ENCODE measurements at regions not wholly inside any gene's neighbourhood (a gene's known extent, or its start where the extent isn't known, plus 50 kb on each side); places are given as distances from the start of the nearest gene placed in this dataset.
"Not testable (repeated sequence)": the region's sequence is repeated elsewhere in the genome, so short reads cannot be mapped to it uniquely, and the experiment has no call there.

DNA sequence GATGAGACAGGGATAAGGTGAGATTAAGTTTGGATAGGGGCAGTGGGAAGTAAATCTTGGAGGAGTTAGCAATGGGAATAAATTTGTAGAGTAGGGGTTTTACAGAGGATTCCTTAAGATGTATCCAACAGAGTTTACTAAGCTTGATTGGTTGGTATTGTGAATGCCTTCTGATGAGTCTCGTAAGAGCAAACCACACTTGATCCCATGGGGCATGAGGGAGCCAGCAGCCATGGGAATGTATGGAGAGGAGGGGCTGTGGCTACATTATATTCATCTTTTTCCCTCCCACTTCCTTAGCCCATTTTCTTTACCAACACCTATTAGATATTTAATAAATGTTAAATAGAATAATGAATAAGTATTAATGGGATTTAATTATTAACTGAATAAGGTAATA is 126.6 kb upstream of the NDST3 start:
- H3K27me3 ChIP-seq (replicated peaks; ENCODE audit: control insufficient read depth, insufficient read depth, low read length) = no peaks in the 10 kb centered on the region
- TF ChIP-seq, protein P1, sequence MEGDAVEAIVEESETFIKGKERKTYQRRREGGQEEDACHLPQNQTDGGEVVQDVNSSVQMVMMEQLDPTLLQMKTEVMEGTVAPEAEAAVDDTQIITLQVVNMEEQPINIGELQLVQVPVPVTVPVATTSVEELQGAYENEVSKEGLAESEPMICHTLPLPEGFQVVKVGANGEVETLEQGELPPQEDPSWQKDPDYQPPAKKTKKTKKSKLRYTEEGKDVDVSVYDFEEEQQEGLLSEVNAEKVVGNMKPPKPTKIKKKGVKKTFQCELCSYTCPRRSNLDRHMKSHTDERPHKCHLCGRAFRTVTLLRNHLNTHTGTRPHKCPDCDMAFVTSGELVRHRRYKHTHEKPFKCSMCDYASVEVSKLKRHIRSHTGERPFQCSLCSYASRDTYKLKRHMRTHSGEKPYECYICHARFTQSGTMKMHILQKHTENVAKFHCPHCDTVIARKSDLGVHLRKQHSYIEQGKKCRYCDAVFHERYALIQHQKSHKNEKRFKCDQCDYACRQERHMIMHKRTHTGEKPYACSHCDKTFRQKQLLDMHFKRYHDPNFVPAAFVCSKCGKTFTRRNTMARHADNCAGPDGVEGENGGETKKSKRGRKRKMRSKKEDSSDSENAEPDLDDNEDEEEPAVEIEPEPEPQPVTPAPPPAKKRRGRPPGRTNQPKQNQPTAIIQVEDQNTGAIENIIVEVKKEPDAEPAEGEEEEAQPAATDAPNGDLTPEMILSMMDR (IDR thresholded peaks at IDR 0.05; ENCODE audit: insufficient read depth, low read length, poor library complexity, severe bottlenecking) = no peak
- H3K4me3 ChIP-seq (replicated peaks; ENCODE audit: low read depth, low read length) = no peak overlapping the region
- no peak for DNase-seq (ENCODE audit: extremely low read depth, insufficient read length)
- no peaks in the 10 kb centered on the region for H3K36me3 ChIP-seq (ENCODE audit: control insufficient read depth, insufficient read depth, low read length)

DNA sequence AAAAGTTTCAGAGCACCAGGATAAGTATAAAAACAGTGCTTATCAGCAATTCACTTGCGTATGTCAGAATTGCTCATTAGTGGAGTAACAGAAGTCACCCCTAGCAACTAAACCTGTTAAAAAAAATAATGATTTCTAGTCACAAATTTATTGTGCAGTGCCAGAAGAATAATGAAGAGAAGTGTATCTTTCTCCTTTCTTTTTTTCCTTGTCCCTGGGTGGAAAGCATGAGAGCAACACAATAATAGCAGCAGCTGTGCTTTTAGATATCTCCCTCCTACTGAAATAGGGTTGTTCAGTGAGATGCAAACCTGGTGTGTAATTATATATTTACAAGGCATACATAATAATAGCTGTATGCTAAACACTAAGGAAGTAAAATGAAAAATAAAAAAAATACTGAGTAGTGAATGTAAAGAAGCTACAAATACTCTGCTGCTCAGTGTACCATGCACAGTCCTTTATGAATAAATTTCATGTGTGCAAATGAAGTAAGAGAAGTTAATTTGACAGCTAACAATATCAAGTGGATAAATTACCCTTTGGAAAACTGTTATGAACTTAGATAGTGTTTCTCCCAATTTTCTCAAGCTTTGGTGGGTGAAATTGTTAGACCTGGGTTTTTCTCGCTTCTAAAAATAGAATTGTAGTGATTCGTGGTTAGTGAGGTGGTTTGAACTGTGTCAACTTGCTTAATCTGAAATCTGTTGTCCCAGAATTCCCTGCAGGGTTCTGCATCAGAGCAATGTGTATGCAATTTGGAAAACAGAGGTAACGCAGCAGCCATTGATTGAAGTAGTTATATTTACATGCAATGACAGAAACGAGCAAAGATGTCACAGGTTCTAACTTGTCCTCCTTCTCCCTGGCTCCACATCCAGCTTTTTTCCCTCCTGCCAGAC is 125.7 kb upstream of the NDST3 start:
- Histone ChIP-seq H3K27me3 (replicated peaks; ENCODE audit: control insufficient read depth, insufficient read depth, low read length) (no peaks in the 10 kb centered on the region), H3K4me3 (replicated peaks; ENCODE audit: low read depth, low read length) (no peak overlapping the region), H3K36me3 (ENCODE audit: control insufficient read depth, insufficient read depth, low read length) (no peaks in the 10 kb centered on the region)
- TF ChIP-seq, protein P1 (IDR thresholded peaks at IDR 0.05; ENCODE audit: insufficient read depth, low read length, poor library complexity, severe bottlenecking) = no peak
- no peak for DNase-seq (ENCODE audit: extremely low read depth, insufficient read length)

DNA sequence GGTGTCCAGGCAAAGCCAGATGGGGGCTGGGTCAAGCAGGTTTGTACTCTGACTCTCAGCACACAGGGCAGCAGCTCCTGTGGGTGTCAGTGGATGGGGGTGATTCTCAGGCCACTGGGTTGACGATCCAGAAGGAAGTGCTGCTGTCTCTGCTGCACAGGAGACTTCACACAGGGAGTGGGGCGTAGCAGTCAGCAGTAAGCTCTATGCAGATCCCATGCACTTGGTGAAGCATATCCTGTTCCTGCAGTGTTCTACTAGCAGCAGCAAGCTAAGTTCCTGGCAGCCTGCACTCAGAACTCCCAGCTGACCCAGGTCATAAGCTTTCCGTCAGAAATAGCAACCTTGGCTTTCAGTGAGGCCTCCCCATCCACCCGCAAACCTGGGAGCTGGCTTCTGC is 117.6 kb upstream of the NDST3 start:
- Histone ChIP-seq H3K27me3 (replicated peaks; ENCODE audit: control insufficient read depth, insufficient read depth, low read length) (no peaks in the 10 kb centered on the region), H3K36me3 (ENCODE audit: control insufficient read depth, insufficient read depth, low read length) (no peaks in the 10 kb centered on the region), H3K4me3 (replicated peaks; ENCODE audit: low read depth, low read length) (no peak overlapping the region)
- TF ChIP-seq, protein P1 (IDR thresholded peaks at IDR 0.05; ENCODE audit: insufficient read depth, low read length, poor library complexity, severe bottlenecking) = no peak
- DNase-seq (ENCODE audit: extremely low read depth, insufficient read length) = no peak

DNA sequence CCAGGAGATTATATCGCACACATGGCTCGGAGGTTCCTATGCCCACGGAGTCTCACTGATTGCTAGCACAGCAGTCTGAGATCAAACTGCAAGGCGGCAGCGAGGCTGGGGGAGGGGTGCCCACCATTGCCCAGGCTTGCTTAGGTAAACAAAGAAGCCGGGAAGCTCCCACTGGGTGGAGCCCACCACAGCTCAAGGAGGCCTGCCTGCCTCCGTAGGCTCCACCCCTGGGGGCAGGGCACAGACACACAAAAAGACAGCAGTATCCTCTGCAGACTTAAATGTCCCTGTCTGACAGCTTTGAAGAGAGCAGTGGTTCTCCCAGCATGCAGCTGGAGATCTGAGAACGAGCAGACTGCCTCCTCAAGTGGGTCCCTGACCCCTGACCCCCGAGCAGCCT is 112.0 kb upstream of the NDST3 start:
- not testable (repeated sequence) for H3K36me3 ChIP-seq (ENCODE audit: control insufficient read depth, insufficient read depth, low read length); H3K27me3 ChIP-seq (replicated peaks; ENCODE audit: control insufficient read depth, insufficient read depth, low read length); H3K4me3 ChIP-seq (replicated peaks; ENCODE audit: low read depth, low read length); DNase-seq (ENCODE audit: extremely low read depth, insufficient read length)

DNA sequence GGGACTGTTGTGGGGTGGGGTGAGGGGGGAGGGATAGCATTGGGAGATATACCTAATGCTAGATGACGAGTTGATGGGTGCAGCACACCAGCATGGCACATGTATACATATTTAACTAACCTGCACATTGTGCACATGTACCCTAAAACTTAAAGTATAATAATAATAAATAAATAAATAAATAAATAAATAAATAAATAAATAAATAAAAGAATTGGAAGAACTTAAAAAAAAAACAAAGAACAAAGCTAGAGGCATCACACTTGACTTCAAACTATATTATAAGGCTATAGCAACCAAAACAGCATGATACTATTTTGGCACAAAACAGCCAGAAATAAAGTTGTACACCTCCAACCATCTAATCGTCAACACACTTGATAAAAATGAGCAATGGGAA is 106.5 kb upstream of the NDST3 start:
- H3K36me3 ChIP-seq (ENCODE audit: control insufficient read depth, insufficient read depth, low read length); H3K4me3 ChIP-seq (replicated peaks; ENCODE audit: low read depth, low read length); DNase-seq (ENCODE audit: extremely low read depth, insufficient read length): not testable (repeated sequence)

DNA sequence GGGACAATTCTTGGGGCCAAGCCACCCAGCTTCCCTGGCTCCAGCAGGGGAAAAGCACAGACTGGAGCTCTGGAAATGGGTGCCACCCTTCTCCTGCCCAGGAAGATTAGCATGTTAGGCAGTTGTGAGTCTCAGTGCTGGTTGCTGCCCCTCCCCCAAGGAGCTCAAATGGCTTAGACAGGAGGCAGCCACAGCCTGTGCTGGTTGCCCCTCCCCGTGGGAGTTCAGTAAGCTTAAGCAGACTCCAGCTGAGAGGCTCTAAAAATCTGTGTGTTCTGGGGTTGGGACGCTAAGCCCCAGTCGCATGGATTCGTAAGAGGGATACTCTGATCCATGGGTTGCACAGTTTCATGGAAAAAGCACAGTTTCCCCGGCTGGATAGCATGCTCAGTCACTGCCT is 92.7 kb upstream of the NDST3 start:
- Histone ChIP-seq H3K27me3 (replicated peaks; ENCODE audit: control insufficient read depth, insufficient read depth, low read length) (no peaks in the 10 kb centered on the region), H3K36me3 (ENCODE audit: control insufficient read depth, insufficient read depth, low read length) (no peaks in the 10 kb centered on the region), H3K4me3 (replicated peaks; ENCODE audit: low read depth, low read length) (no peak overlapping the region)
- TF ChIP-seq, protein P1 (IDR thresholded peaks at IDR 0.05; ENCODE audit: insufficient read depth, low read length, poor library complexity, severe bottlenecking) = no peak
- DNase-seq (ENCODE audit: extremely low read depth, insufficient read length) = no peak

More for the DNA sequence above, 106.5 kb upstream of the NDST3 start:
- not testable (repeated sequence) for H3K27me3 ChIP-seq (replicated peaks; ENCODE audit: control insufficient read depth, insufficient read depth, low read length)

Data from GM06990 (cell line).